ENCODE measurements at regions not wholly inside any gene's neighbourhood (a gene's known extent, or its start where the extent isn't known, plus 50 kb on each side); places are given as distances from the start of the nearest gene placed in this dataset.
"Not testable (repeated sequence)": the region's sequence is repeated elsewhere in the genome, so short reads cannot be mapped to it uniquely, and the experiment has no call there.

- not testable (repeated sequence) for DNase-seq
These were observed 145.1 kb downstream of the AKR1D1 start for GRCh38 chr7:138221388-138221787.

- no peak for DNase-seq
These were observed 147.2 kb downstream of the AKR1D1 start for GRCh38 chr7:138223402-138223879.

GRCh38 chr7:138226001-138226476 lies 149.8 kb downstream of the AKR1D1 start:
- no peak for DNase-seq

GRCh38 chr7:138226745-138227279 lies 150.6 kb downstream of the AKR1D1 start:
- DNase-seq, result no peak

GRCh38 chr7:138228119-138228518 lies 151.9 kb downstream of the AKR1D1 start:
- DNase-seq, result no peak

GRCh38 chr7:138228769-138229168 lies 152.5 kb downstream of the AKR1D1 start:
- no peak for DNase-seq

GRCh38 chr7:138233189-138233588 lies 156.9 kb downstream of the AKR1D1 start:
- DNase-seq, result no peak

GRCh38 chr7:138235207-138235606 lies 158.9 kb downstream of the AKR1D1 start:
- DNase-seq, result no peak

- DNase-seq, result no peak
These were observed 161.7 kb downstream of the AKR1D1 start for GRCh38 chr7:138237995-138238394.

- DNase-seq, result no peak
These were observed 162.7 kb downstream of the AKR1D1 start for GRCh38 chr7:138238734-138239659.

GRCh38 chr7:138243430-138243829 lies 167.2 kb downstream of the AKR1D1 start:
- peak; percentile 72 for DNase-seq

- DNase-seq, result no peak
These were observed 167.6 kb downstream of the AKR1D1 start for GRCh38 chr7:138243836-138244235.

- DNase-seq, result no peak
These were observed 168.3 kb downstream of the AKR1D1 start for GRCh38 chr7:138244606-138245005.

GRCh38 chr7:138245216-138245615 lies 169.0 kb downstream of the AKR1D1 start:
- no peak for DNase-seq

GRCh38 chr7:138245682-138246081 lies 169.4 kb downstream of the AKR1D1 start:
- DNase-seq, result no peak

- DNase-seq, result no peak
These were observed 170.2 kb downstream of the AKR1D1 start for GRCh38 chr7:138246428-138246827.

- no peak for DNase-seq
These were observed 170.8 kb downstream of the AKR1D1 start for GRCh38 chr7:138247081-138247480.

- DNase-seq, result no peak
These were observed 171.5 kb downstream of the AKR1D1 start for GRCh38 chr7:138247568-138248333.

GRCh38 chr7:138248609-138249008 lies 172.3 kb downstream of the AKR1D1 start:
- DNase-seq, result no peak

- DNase-seq, result no peak
These were observed 173.7 kb downstream of the AKR1D1 start for GRCh38 chr7:138249975-138250374.

- not testable (repeated sequence) for DNase-seq
These were observed 176.4 kb downstream of the AKR1D1 start for GRCh38 chr7:138252666-138253065.

- no peak for DNase-seq
These were observed 178.2 kb downstream of the AKR1D1 start for GRCh38 chr7:138254444-138254843.

GRCh38 chr7:138257459-138258196 lies 181.4 kb downstream of the AKR1D1 start:
- no peak for DNase-seq
